ENCODE measurements at regions not wholly inside any gene's neighbourhood (a gene's known extent, or its start where the extent isn't known, plus 50 kb on each side); places are given as distances from the start of the nearest gene placed in this dataset.

- Histone ChIP-seq H3K9me3 (ENCODE audit: severe bottlenecking) (no peaks in the 10 kb centered on the region), H3K4me1 (ENCODE audit: insufficient read depth, poor library complexity, severe bottlenecking) (no peaks in the 10 kb centered on the region), H3K27me3 (ENCODE audit: insufficient read depth, poor library complexity, severe bottlenecking) (no peaks in the 10 kb centered on the region), H3K27ac (ENCODE audit: poor library complexity, severe bottlenecking) (no peak overlapping the region), H3K36me3 (ENCODE audit: low read depth) (0 out of 2 replicates have a peak, but pooled peaks cover 4% of the 10 kb centered on the region), H3K4me3 (ENCODE audit: severe bottlenecking) (no peak overlapping the region)
- no peak for TF ChIP-seq CTCF (IDR thresholded peaks at IDR 0.05; ENCODE audit: poor library complexity, severe bottlenecking)
- no peak for DNase-seq (ENCODE audit: low spot score)
- ATAC-seq (ENCODE audit: low read depth), result no peak
Observed at GRCh38 chr16:27632216-27632615, 82.3 kb downstream of the KATNIP start.

- H3K9me3 ChIP-seq (ENCODE audit: severe bottlenecking), result no peaks in the 10 kb centered on the region
- H3K36me3 ChIP-seq (ENCODE audit: low read depth), result 0 out of 2 replicates have a peak, but pooled peaks cover 4% of the 10 kb centered on the region
- H3K27ac ChIP-seq (ENCODE audit: poor library complexity, severe bottlenecking), result no peak overlapping the region
- TF ChIP-seq CTCF (IDR thresholded peaks at IDR 0.05; ENCODE audit: poor library complexity, severe bottlenecking), result no peak
- H3K4me3 ChIP-seq (ENCODE audit: severe bottlenecking), result no peak overlapping the region
- ATAC-seq (ENCODE audit: low read depth) (no peak), DNase-seq (ENCODE audit: low spot score) (no peak)
- H3K27me3 ChIP-seq (ENCODE audit: insufficient read depth, poor library complexity, severe bottlenecking), result no peaks in the 10 kb centered on the region
- H3K4me1 ChIP-seq (ENCODE audit: insufficient read depth, poor library complexity, severe bottlenecking), result no peaks in the 10 kb centered on the region
Observed at GRCh38 chr16:27633221-27633620, 83.3 kb downstream of the KATNIP start.

- no peak for ATAC-seq (ENCODE audit: low read depth)
Observed at GRCh38 chr16:27633721-27634120, 83.8 kb downstream of the KATNIP start.

GRCh38 chr16:27634779-27635178 lies 84.8 kb downstream of the KATNIP start:
- DNase-seq (ENCODE audit: low spot score), result no peak
- Histone ChIP-seq H3K27me3 (ENCODE audit: insufficient read depth, poor library complexity, severe bottlenecking) (no peaks in the 10 kb centered on the region), H3K27ac (ENCODE audit: poor library complexity, severe bottlenecking) (no peak overlapping the region), H3K4me1 (ENCODE audit: insufficient read depth, poor library complexity, severe bottlenecking) (no peaks in the 10 kb centered on the region), H3K36me3 (ENCODE audit: low read depth) (0 out of 2 replicates have a peak, but pooled peaks cover 4% of the 10 kb centered on the region), H3K9me3 (ENCODE audit: severe bottlenecking) (no peaks in the 10 kb centered on the region), H3K4me3 (ENCODE audit: severe bottlenecking) (no peak overlapping the region)
- ATAC-seq (ENCODE audit: low read depth), result no peak
- TF ChIP-seq CTCF (IDR thresholded peaks at IDR 0.05; ENCODE audit: poor library complexity, severe bottlenecking), result no peak

More at GRCh38 chr16:27633721-27634120, 83.8 kb downstream of the KATNIP start:
- H3K27me3 ChIP-seq (ENCODE audit: insufficient read depth, poor library complexity, severe bottlenecking), result no peaks in the 10 kb centered on the region
- no peak overlapping the region for H3K4me3 ChIP-seq (ENCODE audit: severe bottlenecking)
- no peaks in the 10 kb centered on the region for H3K9me3 ChIP-seq (ENCODE audit: severe bottlenecking)
- no peak for DNase-seq (ENCODE audit: low spot score)
- H3K27ac ChIP-seq (ENCODE audit: poor library complexity, severe bottlenecking), result no peak overlapping the region
- TF ChIP-seq CTCF (IDR thresholded peaks at IDR 0.05; ENCODE audit: poor library complexity, severe bottlenecking), result no peak
- H3K4me1 ChIP-seq (ENCODE audit: insufficient read depth, poor library complexity, severe bottlenecking), result no peaks in the 10 kb centered on the region
- 0 out of 2 replicates have a peak, but pooled peaks cover 4% of the 10 kb centered on the region for H3K36me3 ChIP-seq (ENCODE audit: low read depth)

GRCh38 chr16:27636453-27637240 lies 86.7 kb downstream of the KATNIP start:
- no peak for DNase-seq (ENCODE audit: low spot score)
- Histone ChIP-seq H3K4me1 (ENCODE audit: insufficient read depth, poor library complexity, severe bottlenecking) (no peaks in the 10 kb centered on the region), H3K27ac (ENCODE audit: poor library complexity, severe bottlenecking) (no peak overlapping the region), H3K36me3 (ENCODE audit: low read depth) (0 out of 2 replicates have a peak, but pooled peaks cover 4% of the 10 kb centered on the region), H3K9me3 (ENCODE audit: severe bottlenecking) (no peaks in the 10 kb centered on the region), H3K4me3 (ENCODE audit: severe bottlenecking) (no peak overlapping the region), H3K27me3 (ENCODE audit: insufficient read depth, poor library complexity, severe bottlenecking) (no peaks in the 10 kb centered on the region)
- TF ChIP-seq CTCF (IDR thresholded peaks at IDR 0.05; ENCODE audit: poor library complexity, severe bottlenecking), result no peak
- no peak for ATAC-seq (ENCODE audit: low read depth)

All from RWPE2 (cell line).